ENCODE measurements at regions not wholly inside any gene's neighbourhood (a gene's known extent, or its start where the extent isn't known, plus 50 kb on each side); places are given as distances from the start of the nearest gene placed in this dataset.

DNA sequence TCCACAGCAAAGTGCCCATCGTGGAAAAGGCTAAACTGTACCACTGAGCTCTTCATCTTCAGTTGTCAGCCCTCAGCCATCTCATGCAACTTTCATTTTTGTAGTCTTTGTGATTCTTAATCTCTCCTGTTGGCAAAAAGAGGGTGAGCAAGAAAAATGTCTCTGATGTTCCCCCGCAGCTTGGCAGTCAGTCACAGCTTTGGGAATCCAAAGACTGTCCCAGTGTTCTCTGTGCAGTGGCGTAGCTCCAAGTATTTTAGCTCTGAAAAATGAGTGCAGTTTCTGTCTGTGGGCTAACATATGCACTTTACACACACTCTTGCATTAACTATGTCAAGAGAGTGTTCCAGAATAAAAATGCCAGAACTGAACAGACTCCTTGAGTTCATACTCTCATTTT, 372.2 kb downstream of the TMEM232 start:
- TF ChIP-seq, protein P1, sequence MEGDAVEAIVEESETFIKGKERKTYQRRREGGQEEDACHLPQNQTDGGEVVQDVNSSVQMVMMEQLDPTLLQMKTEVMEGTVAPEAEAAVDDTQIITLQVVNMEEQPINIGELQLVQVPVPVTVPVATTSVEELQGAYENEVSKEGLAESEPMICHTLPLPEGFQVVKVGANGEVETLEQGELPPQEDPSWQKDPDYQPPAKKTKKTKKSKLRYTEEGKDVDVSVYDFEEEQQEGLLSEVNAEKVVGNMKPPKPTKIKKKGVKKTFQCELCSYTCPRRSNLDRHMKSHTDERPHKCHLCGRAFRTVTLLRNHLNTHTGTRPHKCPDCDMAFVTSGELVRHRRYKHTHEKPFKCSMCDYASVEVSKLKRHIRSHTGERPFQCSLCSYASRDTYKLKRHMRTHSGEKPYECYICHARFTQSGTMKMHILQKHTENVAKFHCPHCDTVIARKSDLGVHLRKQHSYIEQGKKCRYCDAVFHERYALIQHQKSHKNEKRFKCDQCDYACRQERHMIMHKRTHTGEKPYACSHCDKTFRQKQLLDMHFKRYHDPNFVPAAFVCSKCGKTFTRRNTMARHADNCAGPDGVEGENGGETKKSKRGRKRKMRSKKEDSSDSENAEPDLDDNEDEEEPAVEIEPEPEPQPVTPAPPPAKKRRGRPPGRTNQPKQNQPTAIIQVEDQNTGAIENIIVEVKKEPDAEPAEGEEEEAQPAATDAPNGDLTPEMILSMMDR (IDR thresholded peaks at IDR 0.05 in 4 of 5, conservative IDR thresholded peaks at IDR 0.05 in 1 of 5): no peak
- no peak for TF ChIP-seq POLR2A (IDR thresholded peaks at IDR 0.05)
